HepG2 (cell line): ENCODE measurements at regions not wholly inside any gene's neighbourhood (a gene's known extent, or its start where the extent isn't known, plus 50 kb on each side); places are given as distances from the start of the nearest gene placed in this dataset.
"Not testable (repeated sequence)": the region's sequence is repeated elsewhere in the genome, so short reads cannot be mapped to it uniquely, and the experiment has no call there.

Experiments
- ATAC-seq: fragments of 200-7000 bp; cut with Tn5 transposase; 3 replicates; pipeline ENCODE4 v1.9.1; 2020; ENCODE audit warnings: mild to moderate bottlenecking, moderate library complexity
- BruUV-seq: library from RNA; stranded (reverse); fragments of 400-500 nt; replicated peaks from 2 replicates; lab custom pipeline; 2021; lab: Mats Ljungman, UMichigan
- CTCF ChIA-PET: fragments of 300-600 bp; formaldehyde crosslinking; extraction: SDS; loops from one replicate; lab custom pipeline; 2021; ENCODE audit warnings: low total read pairs, inconsistent platforms, low intra/inter-chr PET ratio; lab: Yijun Ruan, JAX
- POLR2A ChIA-PET: fragments of 350-600 bp; sonication (Branson Sonifier 250); formaldehyde crosslinking; loops from one replicate; lab custom pipeline; 2020; ENCODE audit warnings: antibody characterized with exemption, inconsistent platforms; lab: Yijun Ruan, JAX
- DNase-seq: peaks from one replicate; pipeline ENCODE4 v3.0.0-alpha.2; 2015; ENCODE audit warnings: low spot score
- FAIRE-seq: peaks from 3 replicates; lab custom pipeline; 2011; peaks lifted over from hg19 to GRCh38; lab: Jason Lieb, UNC
- H2AFZ ChIP-seq: one replicate; pipeline ENCODE4 v1.6.1; 2011; ENCODE audit warnings: low read length, inconsistent platforms
- H3K27ac ChIP-seq: fragments of 300-600 bp; 3 replicates; pipeline ENCODE4 v1.8.0; 2011; ENCODE audit warnings: mixed run types, mild to moderate bottlenecking, mixed read lengths, low read length, inconsistent platforms; ENCODE audit not compliant: insufficient read depth; ENCODE audit errors: extremely low read length
- H3K27me3 ChIP-seq, 2 experiments: fragments of 200-600 bp in 1 of 2; 2 replicates in 1 of 2; 3 replicates in 1 of 2; pipeline versions ENCODE4 v1.6.0 to v1.8.0; 2011; ENCODE audit warnings: low read length in 2 of 2, mild to moderate bottlenecking in 2 of 2, moderate library complexity in 2 of 2, inconsistent platforms in 1 of 2; ENCODE audit not compliant: insufficient read depth in 2 of 2, control insufficient read depth in 1 of 2
- H3K36me3 ChIP-seq, 2 experiments: fragments of 200-600 bp in 1 of 2; replicated peaks in 1 of 2; 2 replicates in 1 of 2; 3 replicates in 1 of 2; pipeline versions ENCODE4 v1.5.1 to v1.8.0; 2011; ENCODE audit warnings: low read length in 2 of 2, inconsistent platforms in 1 of 2; ENCODE audit not compliant: insufficient read depth in 2 of 2, control insufficient read depth in 1 of 2
- H3K4me1 ChIP-seq: 2 replicates; pipeline ENCODE4 v1.5.1; 2012; ENCODE audit warnings: low read length, inconsistent platforms; ENCODE audit not compliant: insufficient read depth
- H3K4me2 ChIP-seq: 2 replicates; pipeline ENCODE4 v1.6.0; 2011; ENCODE audit warnings: low read depth, low read length, inconsistent platforms
- H3K4me3 ChIP-seq, 3 experiments: fragments of 200-600 bp in 1 of 3; sonication (generic), shearing (Covaris generic) in 1 of 3; replicated peaks in 1 of 3; 2 replicates each; pipeline ENCODE4 v1.5.1; 2011 to 2016; ENCODE audit warnings: low read length in 3 of 3, inconsistent platforms in 2 of 3, low read depth in 2 of 3, mild to moderate bottlenecking in 2 of 3, control low read depth in 1 of 3, mixed read lengths in 1 of 3; ENCODE audit not compliant: insufficient read depth in 1 of 3
- H3K79me2 ChIP-seq: one replicate; pipeline ENCODE4 v1.6.1; 2011; ENCODE audit warnings: low read length, inconsistent platforms; ENCODE audit not compliant: insufficient read depth
- H3K9ac ChIP-seq: 2 replicates; pipeline ENCODE4 v1.6.0; 2011; ENCODE audit warnings: mild to moderate bottlenecking, low read depth, low read length, inconsistent platforms; ENCODE audit not compliant: insufficient read depth
- H3K9me3 ChIP-seq: 2 replicates; pipeline ENCODE4 v1.5.1; 2012; ENCODE audit warnings: mild to moderate bottlenecking, low read length
- H4K20me1 ChIP-seq: 2 replicates; pipeline ENCODE4 v1.6.0; 2011; ENCODE audit warnings: inconsistent platforms, mild to moderate bottlenecking, low read length, moderate library complexity; ENCODE audit not compliant: insufficient read depth
- IKZF5 ChIP-seq: IDR thresholded peaks from 2 replicates; pipeline ENCODE4 v1.6.1; 2018; ENCODE audit warnings: missing genetic modification reagents, mild to moderate bottlenecking, missing compliant biosample characterization
- KDM2A ChIP-seq: sonication (generic); formaldehyde crosslinking; IDR thresholded peaks from 2 replicates; pipeline ENCODE4 v1.4.0; 2020; ENCODE audit warnings: low read depth, missing genetic modification reagents, borderline replicate concordance
- MTA3 ChIP-seq: sonication (generic); formaldehyde crosslinking; IDR thresholded peaks from 2 replicates; pipeline ENCODE4 v1.4.0; 2020; ENCODE audit warnings: missing genetic modification reagents
- PRPF4 ChIP-seq: fragments of 200-400 bp; formaldehyde crosslinking; IDR thresholded peaks from 2 replicates; pipeline ENCODE4 v1.6.1; 2016; ENCODE audit warnings: low read length, low read depth; ENCODE audit not compliant: poor library complexity, severe bottlenecking
- TSC22D2 ChIP-seq: sonication (generic); formaldehyde crosslinking; IDR thresholded peaks from 2 replicates; pipeline ENCODE4 v1.5.1; 2020; ENCODE audit warnings: missing genetic modification reagents, mild to moderate bottlenecking, borderline replicate concordance
- ZNF496 ChIP-seq: sonication (generic); formaldehyde crosslinking; IDR thresholded peaks from 2 replicates; pipeline ENCODE4 v1.8.1; 2023; ENCODE audit warnings: mild to moderate bottlenecking, moderate library complexity, missing genetic modification reagents; ENCODE audit not compliant: insufficient replicate concordance
- ZNF839 ChIP-seq: sonication (generic); formaldehyde crosslinking; IDR thresholded peaks from 2 replicates; pipeline ENCODE4 v1.4.0; 2020; ENCODE audit warnings: missing genetic modification reagents, mild to moderate bottlenecking, borderline replicate concordance
- WGBS: methylation state at CpG from one replicate; pipeline ENCODE4 v1.1.6; 2017; ENCODE audit warnings: low lambda C conversion rate; 5-methylcytosine and 5-hydroxymethylcytosine counted together
- in situ Hi-C: cut with HindIII; loops from 2 replicates; pipeline ENCODE4 v1.10.0; 2017; ENCODE audit warnings: low pct_unique_long_range_greater_than_20kb; ENCODE audit not compliant: extremely low pct_ligation_motif_present
- intact Hi-C: fragments of 100-400 bp; cut with micrococcal nuclease; formaldehyde crosslinking; loops from one replicate; pipeline ENCODE4 v1.10.0; 2022; ENCODE audit not compliant: unreplicated experiment

GRCh38 chr18:39444957-39445356 is 1879.4 kb upstream of the CELF4 start:
- POLR2A ChIA-PET, BruUV-seq: not testable (repeated sequence)

GRCh38 chr18:39441648-39442047 is 1876.0 kb upstream of the CELF4 start:
- POLR2A ChIA-PET, result interaction anchor here (1.2 kb wide), 1 partner anchor 12 kb away, joined by 4 read pairs; no protein-coding TSS in a partner anchor

More at GRCh38 chr18:39444957-39445356, 1879.4 kb upstream of the CELF4 start:
- FAIRE-seq, H2AFZ ChIP-seq, H3K4me3 ChIP-seq, H3K79me2 ChIP-seq, H3K27me3 ChIP-seq, H3K9me3 ChIP-seq, H3K36me3 ChIP-seq, in situ Hi-C loops, DNase-seq, H4K20me1 ChIP-seq, H3K27ac ChIP-seq, H3K9ac ChIP-seq, H3K4me2 ChIP-seq, CTCF ChIA-PET, ATAC-seq, H3K4me1 ChIP-seq, intact Hi-C loops: not testable (repeated sequence)
- WGBS, result 95% methylated on average over 2 of the region's 2 CpGs

GRCh38 chr18:39435996-39436395 is 1870.4 kb upstream of the CELF4 start:
- no peaks in the 10 kb centered on the region for H3K4me1 ChIP-seq
- no peak overlapping the region for H3K27ac ChIP-seq
- no peak overlapping the region for H3K9ac ChIP-seq
- H4K20me1 ChIP-seq, result no peaks in the 10 kb centered on the region
- ChIA-PET CTCF (no interaction called here), POLR2A (no interaction called here)
- ATAC-seq, result no peak
- intact Hi-C loops (no loop called here), in situ Hi-C loops (no loop called here)
- no peaks in the 10 kb centered on the region for H3K36me3 ChIP-seq
- no peak overlapping the region for H3K4me2 ChIP-seq
- no peak for FAIRE-seq
- H2AFZ ChIP-seq, result no peak overlapping the region
- 89% methylated on average over 1 of the region's 1 CpG for WGBS
- no peaks in the 10 kb centered on the region for H3K9me3 ChIP-seq
- no TSS peak for BruUV-seq
- DNase-seq, result no peak
- no peaks in the 10 kb centered on the region for H3K27me3 ChIP-seq
- no peaks in the 10 kb centered on the region for H3K79me2 ChIP-seq
- TF ChIP-seq TSC22D2 (CRISPR knock-in tag) (no peak), IKZF5 (CRISPR knock-in tag) (no peak), MTA3 (CRISPR knock-in tag) (no peak)
- no peak overlapping the region for H3K4me3 ChIP-seq

More at GRCh38 chr18:39441648-39442047, 1876.0 kb upstream of the CELF4 start:
- no peaks in the 10 kb centered on the region for H3K36me3 ChIP-seq
- no peaks in the 10 kb centered on the region for H3K27me3 ChIP-seq
- H3K9me3 ChIP-seq, result no peaks in the 10 kb centered on the region
- H3K4me2 ChIP-seq, result no peak overlapping the region
- no peaks in the 10 kb centered on the region for H3K79me2 ChIP-seq
- CTCF ChIA-PET, result no interaction called here
- no peak overlapping the region for H3K9ac ChIP-seq
- no peak for DNase-seq
- H3K27ac ChIP-seq, result no peak overlapping the region
- in situ Hi-C loops (no loop called here), intact Hi-C loops (no loop called here)
- FAIRE-seq, result no peak
- WGBS, result 98% methylated on average over 2 of the region's 2 CpGs
- TF ChIP-seq ZNF839 (CRISPR knock-in tag) (no peak), ZNF496 (CRISPR knock-in tag) (no peak), KDM2A (no peak), PRPF4 (no peak)
- no peak overlapping the region for H3K4me3 ChIP-seq
- H4K20me1 ChIP-seq, result no peaks in the 10 kb centered on the region
- H3K4me1 ChIP-seq, result no peaks in the 10 kb centered on the region
- H2AFZ ChIP-seq, result no peak overlapping the region
- ATAC-seq, result no peak
- BruUV-seq, result no TSS peak
